Psoas muscle (tissue), 7 donors: ENCODE measurements at regions not wholly inside any gene's neighbourhood (a gene's known extent, or its start where the extent isn't known, plus 50 kb on each side); places are given as distances from the start of the nearest gene placed in this dataset.

ENCODE experiments used
- ATAC-seq, 4 donors: fragments of 200-7000 bp; cut with Tn5 transposase; one replicate each; pipeline ENCODE4 v1.9.1; 2020; ENCODE audit warnings: moderate library complexity in 3 of 4, mild to moderate bottlenecking in 2 of 4
- DNase-seq, 2 donors: peaks; one replicate each; pipeline ENCODE4 v3.0.0-alpha.2; 2020
- H3K27ac ChIP-seq: fragments of 200-600 bp; one replicate; pipeline ENCODE4 v1.8.0; 2022
- H3K27me3 ChIP-seq, 3 donors: fragments of 200-600 bp in 1 of 3; one replicate each; pipeline versions ENCODE4 v1.6.1 to v1.8.0; 2013 to 2022; ENCODE audit warnings: low read length in 2 of 3, mild to moderate bottlenecking in 2 of 3, moderate library complexity in 1 of 3; ENCODE audit not compliant: insufficient read depth in 3 of 3
- H3K36me3 ChIP-seq, 2 donors: fragments of 200-600 bp in 1 of 2; one replicate each; pipeline versions ENCODE4 v1.6.1 to v1.8.0; 2013 to 2022; ENCODE audit warnings: low read depth in 1 of 2, mild to moderate bottlenecking in 1 of 2, moderate library complexity in 1 of 2; ENCODE audit not compliant: insufficient read depth in 1 of 2
- H3K4me1 ChIP-seq: fragments of 200-600 bp; one replicate; pipeline ENCODE4 v1.8.0; 2022
- H3K4me3 ChIP-seq: fragments of 200-600 bp; one replicate; pipeline ENCODE4 v1.8.0; 2022; ENCODE audit warnings: mild to moderate bottlenecking
- H3K9me3 ChIP-seq: fragments of 200-600 bp; one replicate; pipeline ENCODE4 v1.8.0; 2022
- CTCF ChIP-seq: fragments of 200-600 bp; IDR thresholded peaks from one replicate; pipeline ENCODE4 v1.8.0; 2022; ENCODE audit warnings: antibody characterized with exemption
- WGBS, 3 donors: extraction: QIAGEN DNeasy Blood & Tissue Kit; methylation state at CpG; one replicate each; pipeline versions ENCODE4 v1.1.6 to v1.1.7; 2013; 5-methylcytosine and 5-hydroxymethylcytosine counted together
- intact Hi-C, 2 donors: fragments of 100-400 bp; cut with DNase I; formaldehyde crosslinking; loops; one replicate each; pipeline versions ENCODE4 v1.11.0 to v1.14.2; 2022
- donor health status: healthy with polysubstance abuse.
- donor health status: DM: no; HTN: no; CAD: no; lungs with moderate emphysema.
- donor health status: Bipolar disorder and iron deficiency.
- donor health status: healthy.
- donor health status: DM: yes; HTN: yes; CAD: no.
- donor health status: DM: no; HTN: no; CAD: no.
- donor health status: DM: yes; HTN: yes; CAD: no.

- TF ChIP-seq CTCF, result no peak
- Histone ChIP-seq H3K4me3 (no peak overlapping the region), H3K9me3 (peaks cover 12% of the 10 kb centered on the region), H3K27me3 (no peaks in the 10 kb centered on the region), H3K4me1 (no peaks in the 10 kb centered on the region), H3K27ac (no peak overlapping the region), H3K36me3 (no peaks in the 10 kb centered on the region)
- intact Hi-C loops, result no loop called here
- ATAC-seq (no peak), DNase-seq (no peak)
- 23 to 30% (median 24%) methylated on average over 5 of the region's 5 CpGs for WGBS, 3 donors
These were observed 733.7 kb upstream of the ATXN8OS start for GRCh38 chr13:69373747-69374425.

GRCh38 chr13:69363360-69363759, 744.3 kb upstream of the ATXN8OS start:
- Histone ChIP-seq H3K4me3 (no peak overlapping the region), H3K27me3 (no peaks in the 10 kb centered on the region), H3K36me3 (no peaks in the 10 kb centered on the region), H3K27ac (no peak overlapping the region), H3K4me1 (no peaks in the 10 kb centered on the region), H3K9me3 (no peaks in the 10 kb centered on the region)
- WGBS, 3 donors, result 83 to 88% (median 84%) methylated on average over 3 of the region's 3 CpGs
- TF ChIP-seq CTCF, result no peak
- no peak for ATAC-seq
- no peak for DNase-seq
- intact Hi-C loops, result no loop called here

DNA sequence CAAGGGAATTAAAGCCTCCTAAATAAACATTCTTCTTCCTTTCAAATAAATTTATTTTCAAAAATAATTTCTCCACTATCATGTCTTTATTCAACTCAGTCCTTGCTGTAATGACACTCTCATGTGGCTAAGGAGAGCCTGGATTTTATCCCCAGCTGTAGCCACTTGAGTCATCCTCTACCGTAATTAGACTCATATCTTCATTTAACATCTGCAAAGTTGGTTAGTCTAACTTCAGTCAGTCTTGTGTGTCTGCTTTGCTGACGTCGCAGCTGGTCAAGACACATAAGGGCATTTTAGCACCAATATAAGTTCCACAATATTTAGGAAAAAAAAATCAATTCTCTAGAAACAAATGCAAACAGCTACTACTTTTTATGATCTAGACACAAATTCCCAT, 776.4 kb upstream of the ATXN8OS start:
- H3K27me3 ChIP-seq, result no peaks in the 10 kb centered on the region
- no peak overlapping the region for H3K4me3 ChIP-seq
- no peak for TF ChIP-seq CTCF
- 63 to 72% (median 68%) methylated on average over 3 of the region's 3 CpGs for WGBS, 3 donors
- DNase-seq (no peak), ATAC-seq (no peak)
- H3K36me3 ChIP-seq, result no peaks in the 10 kb centered on the region
- H3K9me3 ChIP-seq, result no peaks in the 10 kb centered on the region
- intact Hi-C loops, result no loop called here
- no peaks in the 10 kb centered on the region for H3K4me1 ChIP-seq
- H3K27ac ChIP-seq, result no peak overlapping the region

DNA sequence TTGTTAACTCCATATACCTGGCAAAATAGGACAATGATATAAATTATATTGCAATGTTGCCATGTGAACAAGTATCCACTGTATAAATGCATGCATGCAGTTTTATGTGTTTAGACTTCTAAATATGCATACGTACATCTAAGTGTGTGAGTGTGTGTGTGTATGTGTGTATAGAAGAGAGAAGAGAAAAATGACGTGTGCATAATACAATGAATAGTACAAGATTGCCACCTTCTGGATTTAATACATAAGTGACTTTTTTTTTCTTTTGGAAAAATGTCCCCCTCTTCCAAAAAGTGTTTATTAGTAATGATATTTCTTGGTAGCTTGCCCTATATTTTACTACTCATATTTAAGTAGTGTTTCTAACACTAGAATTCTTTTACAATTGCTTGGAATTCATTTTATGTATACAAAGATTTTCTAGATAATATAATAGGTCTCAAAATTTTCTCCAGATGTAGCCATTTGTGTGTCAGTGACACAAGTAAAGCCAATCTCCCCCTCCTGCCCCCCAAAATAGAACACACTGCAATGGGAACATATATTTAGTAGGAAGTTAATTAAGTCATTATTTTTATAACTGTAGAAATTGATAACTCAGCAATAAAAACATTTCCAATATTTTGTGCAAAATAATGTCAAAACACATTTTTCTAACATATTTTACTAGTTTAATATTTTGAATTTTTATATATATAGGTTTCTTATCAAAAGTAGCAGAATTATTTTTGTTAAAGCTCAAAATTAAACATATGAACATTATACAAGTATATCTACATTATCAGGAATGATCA, 783.3 kb upstream of the ATXN8OS start:
- intact Hi-C loops, result no loop called here
- H3K27ac ChIP-seq, result no peak overlapping the region
- no peak for TF ChIP-seq CTCF
- H3K36me3 ChIP-seq, result no peaks in the 10 kb centered on the region
- DNase-seq, result no peak
- no peak for ATAC-seq
- H3K4me3 ChIP-seq, result no peak overlapping the region
- no peaks in the 10 kb centered on the region for H3K9me3 ChIP-seq
- WGBS, 3 donors, result 4 to 5% (median 4%) methylated on average over 2 of the region's 2 CpGs
- H3K27me3 ChIP-seq, result no peaks in the 10 kb centered on the region
- no peaks in the 10 kb centered on the region for H3K4me1 ChIP-seq
